ENCODE measurements at regions not wholly inside any gene's neighbourhood (a gene's known extent, or its start where the extent isn't known, plus 50 kb on each side); places are given as distances from the start of the nearest gene placed in this dataset.

- no peaks in the 10 kb centered on the region for H3K27me3 ChIP-seq (ENCODE audit: control insufficient read depth in 4 of 4, insufficient read depth in 4 of 4, low read length in 3 of 4)
- H3K9ac ChIP-seq (ENCODE audit: low read depth in 1 of 2, low read length in 2 of 2): no peak overlapping the region
- no peak for DNase-seq (ENCODE audit: low spot score)
- 72% methylated on average over 1 of the region's 1 CpG for WGBS
- H3K9me3 ChIP-seq (ENCODE audit: control insufficient read depth in 4 of 4, low read length in 3 of 4): peaks cover 0 to 8% (median 2%) of the 10 kb centered on the region in 4 donors
- no peak overlapping the region for H3K4me3 ChIP-seq (ENCODE audit: low read depth in 1 of 3, low read length in 3 of 3)
- H3K36me3 ChIP-seq (ENCODE audit: control insufficient read depth in 4 of 4, insufficient read depth in 3 of 4, low read depth in 1 of 4, low read length in 3 of 4): no peaks in the 10 kb centered on the region
- H3K4me1 ChIP-seq (ENCODE audit: control insufficient read depth in 4 of 4, insufficient read depth in 4 of 4, low read length in 3 of 4): no peaks in the 10 kb centered on the region
- H3K27ac ChIP-seq (ENCODE audit: low read depth in 1 of 2, low read length in 2 of 2): no peak overlapping the region
- no peak for TF ChIP-seq RXRA (IDR thresholded peaks at IDR 0.05)
These were observed 115.8 kb upstream of the TMTC4 start for GRCh38 chr13:100790405-100790804.

- 72% methylated on average over 3 of the region's 3 CpGs for WGBS
- H3K4me1 ChIP-seq (ENCODE audit: control insufficient read depth in 4 of 4, insufficient read depth in 4 of 4, low read length in 3 of 4): no peaks in the 10 kb centered on the region
- H3K4me3 ChIP-seq (ENCODE audit: low read depth in 1 of 3, low read length in 3 of 3): no peak overlapping the region
- DNase-seq (ENCODE audit: low spot score): no peak
- H3K27me3 ChIP-seq (ENCODE audit: control insufficient read depth in 4 of 4, insufficient read depth in 4 of 4, low read length in 3 of 4): no peaks in the 10 kb centered on the region
- TF ChIP-seq HNF4A (conservative IDR thresholded peaks at IDR 0.05) (no peak), EGR1 (IDR thresholded peaks at IDR 0.05; ENCODE audit: low read depth in 2 of 2) (no peak), MAX (IDR thresholded peaks at IDR 0.05) (no peak), GABPA (IDR thresholded peaks at IDR 0.05 in 1 of 2, conservative IDR thresholded peaks at IDR 0.05 in 1 of 2) (no peak), NR2F2 (IDR thresholded peaks at IDR 0.05) (no peak), TAF1 (conservative IDR thresholded peaks at IDR 0.05) (no peak)
- H3K9ac ChIP-seq (ENCODE audit: low read depth in 1 of 2, low read length in 2 of 2): no peak overlapping the region
- H3K27ac ChIP-seq (ENCODE audit: low read depth in 1 of 2, low read length in 2 of 2): no peak overlapping the region
- H3K9me3 ChIP-seq (ENCODE audit: control insufficient read depth in 4 of 4, low read length in 3 of 4): peaks cover 0 to 8% (median 2%) of the 10 kb centered on the region in 4 donors
- H3K36me3 ChIP-seq (ENCODE audit: control insufficient read depth in 4 of 4, insufficient read depth in 3 of 4, low read depth in 1 of 4, low read length in 3 of 4): no peaks in the 10 kb centered on the region
These were observed 115.4 kb upstream of the TMTC4 start for GRCh38 chr13:100789968-100790367.

- Histone ChIP-seq H3K9ac (ENCODE audit: low read depth in 1 of 2, low read length in 2 of 2) (no peak overlapping the region), H3K36me3 (ENCODE audit: control insufficient read depth in 4 of 4, insufficient read depth in 3 of 4, low read depth in 1 of 4, low read length in 3 of 4) (no peaks in the 10 kb centered on the region), H3K4me1 (ENCODE audit: control insufficient read depth in 4 of 4, insufficient read depth in 4 of 4, low read length in 3 of 4) (no peaks in the 10 kb centered on the region), H3K27me3 (ENCODE audit: control insufficient read depth in 4 of 4, insufficient read depth in 4 of 4, low read length in 3 of 4) (no peaks in the 10 kb centered on the region), H3K4me3 (ENCODE audit: low read depth in 1 of 3, low read length in 3 of 3) (no peak overlapping the region), H3K9me3 (ENCODE audit: control insufficient read depth in 4 of 4, low read length in 3 of 4) (peaks cover 0 to 8% (median 2%) of the 10 kb centered on the region in 4 donors), H3K27ac (ENCODE audit: low read depth in 1 of 2, low read length in 2 of 2) (no peak overlapping the region)
- DNase-seq (ENCODE audit: low spot score): no peak
- TF ChIP-seq YY1 (IDR thresholded peaks at IDR 0.05) (no peak), ZBTB33 (IDR thresholded peaks at IDR 0.05) (no peak), MAX (IDR thresholded peaks at IDR 0.05) (no peak), ATF3 (IDR thresholded peaks at IDR 0.05) (no peak), HNF4A (conservative IDR thresholded peaks at IDR 0.05) (no peak), RXRA (IDR thresholded peaks at IDR 0.05) (no peak), FOXA1 (IDR thresholded peaks at IDR 0.05) (no peak), JUND (IDR thresholded peaks at IDR 0.05) (no peak), GABPA (IDR thresholded peaks at IDR 0.05 in 1 of 2, conservative IDR thresholded peaks at IDR 0.05 in 1 of 2) (no peak), HNF4G (IDR thresholded peaks at IDR 0.05) (no peak), EGR1 (IDR thresholded peaks at IDR 0.05; ENCODE audit: low read depth in 2 of 2) (no peak), SP1 (IDR thresholded peaks at IDR 0.05) (no peak), FOXA2 (IDR thresholded peaks at IDR 0.05) (no peak), NR2F2 (IDR thresholded peaks at IDR 0.05) (no peak), RAD21 (IDR thresholded peaks at IDR 0.05) (no peak), REST (IDR thresholded peaks at IDR 0.05) (no peak), CTCF (IDR thresholded peaks at IDR 0.05; ENCODE audit: low read depth, low read length, missing input control) (no peak), TAF1 (conservative IDR thresholded peaks at IDR 0.05) (no peak)
- WGBS: 47% methylated on average over 2 of the region's 2 CpGs
These were observed 114.9 kb upstream of the TMTC4 start for GRCh38 chr13:100789481-100789880.

All from liver (tissue), 8 donors.